Colonic mucosa (tissue), 4 donors: ENCODE measurements at regions not wholly inside any gene's neighbourhood (a gene's known extent, or its start where the extent isn't known, plus 50 kb on each side); places are given as distances from the start of the nearest gene placed in this dataset.

ENCODE experiments used
- DNase-seq: peaks from one replicate; pipeline ENCODE4 v3.0.0-alpha.2; 2020
- H3K27ac ChIP-seq: fragments of 200-600 bp; one replicate; pipeline ENCODE4 v1.8.0; 2021
- H3K27me3 ChIP-seq: fragments of 200-600 bp; one replicate; pipeline ENCODE4 v1.8.0; 2021
- H3K36me3 ChIP-seq: fragments of 200-600 bp; one replicate; pipeline ENCODE4 v1.8.0; 2021
- H3K4me1 ChIP-seq: fragments of 200-600 bp; one replicate; pipeline ENCODE4 v1.8.0; 2021; ENCODE audit warnings: mild to moderate bottlenecking
- H3K4me3 ChIP-seq: fragments of 200-600 bp; one replicate; pipeline ENCODE4 v1.8.0; 2021
- H3K9ac ChIP-seq, 2 donors: one replicate each; pipeline ENCODE4 v1.7.0; 2013; ENCODE audit warnings: control low read depth in 2 of 2, low read depth in 2 of 2, low read length in 2 of 2
- H3K9me3 ChIP-seq: fragments of 200-600 bp; one replicate; pipeline ENCODE4 v1.8.0; 2021
- intact Hi-C: fragments of 100-400 bp; cut with DNase I; formaldehyde crosslinking; loops from one replicate; pipeline ENCODE4 v1.14.1; 2022
- TF ChIP-seq, protein P1 (sequence below): fragments of 200-600 bp; IDR thresholded peaks from one replicate; pipeline ENCODE4 v1.8.0; 2022; ENCODE audit warnings: antibody characterized with exemption, mild to moderate bottlenecking
- donor health status: healthy.
- donor health status: DM: no; HTN: no; CAD: no.
- donor health status: DM: no; HTN: no; CAD: no.

- Histone ChIP-seq H3K36me3 (no peaks in the 10 kb centered on the region), H3K9me3 (no peaks in the 10 kb centered on the region), H3K4me3 (no peak overlapping the region), H3K9ac (no peak overlapping the region), H3K27me3 (no peaks in the 10 kb centered on the region), H3K4me1 (no peaks in the 10 kb centered on the region), H3K27ac (no peak overlapping the region)
- no peak for DNase-seq
- TF ChIP-seq, protein P1, sequence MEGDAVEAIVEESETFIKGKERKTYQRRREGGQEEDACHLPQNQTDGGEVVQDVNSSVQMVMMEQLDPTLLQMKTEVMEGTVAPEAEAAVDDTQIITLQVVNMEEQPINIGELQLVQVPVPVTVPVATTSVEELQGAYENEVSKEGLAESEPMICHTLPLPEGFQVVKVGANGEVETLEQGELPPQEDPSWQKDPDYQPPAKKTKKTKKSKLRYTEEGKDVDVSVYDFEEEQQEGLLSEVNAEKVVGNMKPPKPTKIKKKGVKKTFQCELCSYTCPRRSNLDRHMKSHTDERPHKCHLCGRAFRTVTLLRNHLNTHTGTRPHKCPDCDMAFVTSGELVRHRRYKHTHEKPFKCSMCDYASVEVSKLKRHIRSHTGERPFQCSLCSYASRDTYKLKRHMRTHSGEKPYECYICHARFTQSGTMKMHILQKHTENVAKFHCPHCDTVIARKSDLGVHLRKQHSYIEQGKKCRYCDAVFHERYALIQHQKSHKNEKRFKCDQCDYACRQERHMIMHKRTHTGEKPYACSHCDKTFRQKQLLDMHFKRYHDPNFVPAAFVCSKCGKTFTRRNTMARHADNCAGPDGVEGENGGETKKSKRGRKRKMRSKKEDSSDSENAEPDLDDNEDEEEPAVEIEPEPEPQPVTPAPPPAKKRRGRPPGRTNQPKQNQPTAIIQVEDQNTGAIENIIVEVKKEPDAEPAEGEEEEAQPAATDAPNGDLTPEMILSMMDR, result no peak
- intact Hi-C loops, result no loop called here
Measured at GRCh38 chr14:27536748-27537147, 938.9 kb upstream of the NOVA1 start.

DNA sequence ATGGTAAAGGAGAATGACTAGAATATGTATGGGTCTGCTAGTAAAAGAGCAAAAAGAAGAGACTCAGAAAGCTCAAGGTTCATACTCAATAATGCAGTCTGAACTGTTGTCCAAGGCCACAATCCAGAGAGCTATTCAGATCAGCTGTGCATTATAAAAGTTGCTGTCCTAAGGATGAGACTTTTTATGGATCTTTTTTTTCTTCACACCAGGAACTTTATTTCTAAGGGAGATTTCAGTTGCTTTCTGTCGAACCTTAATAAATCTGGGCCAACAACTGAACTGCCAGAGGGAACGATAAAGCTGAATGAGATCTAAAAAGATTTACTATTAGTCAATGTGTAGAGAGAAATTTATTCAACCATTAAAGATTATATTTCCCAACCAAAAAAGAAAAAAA, 948.3 kb upstream of the NOVA1 start:
- Histone ChIP-seq H3K4me1 (no peaks in the 10 kb centered on the region), H3K36me3 (no peaks in the 10 kb centered on the region), H3K9ac (no peak overlapping the region), H3K27ac (no peak overlapping the region), H3K9me3 (no peaks in the 10 kb centered on the region), H3K4me3 (no peak overlapping the region), H3K27me3 (no peaks in the 10 kb centered on the region)
- TF ChIP-seq, protein P1, result no peak
- no peak for DNase-seq
- intact Hi-C loops, result no loop called here

DNA sequence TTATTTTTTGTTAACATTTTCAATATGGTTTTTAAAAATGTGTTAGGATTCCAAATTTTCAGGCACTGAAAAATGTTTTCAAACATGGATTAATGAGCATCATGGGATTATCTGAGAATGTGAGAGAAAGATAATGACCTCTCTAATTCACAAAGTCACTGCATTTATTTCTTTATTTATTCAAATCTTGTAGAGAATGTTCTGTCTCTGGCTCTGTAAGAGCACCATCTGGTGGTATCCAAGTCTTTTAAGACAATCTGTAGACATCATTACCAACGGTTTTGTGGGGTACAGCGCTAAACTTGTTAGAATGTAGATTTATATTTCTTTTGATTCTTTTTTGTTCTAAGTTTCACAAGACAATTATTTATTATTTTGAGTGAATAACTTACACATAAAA, 956.0 kb upstream of the NOVA1 start:
- Histone ChIP-seq H3K4me3 (no peak overlapping the region), H3K36me3 (no peaks in the 10 kb centered on the region), H3K9me3 (no peaks in the 10 kb centered on the region), H3K27me3 (no peaks in the 10 kb centered on the region), H3K27ac (no peak overlapping the region), H3K4me1 (no peaks in the 10 kb centered on the region), H3K9ac (no peak overlapping the region)
- intact Hi-C loops, result no loop called here
- DNase-seq, result no peak
- TF ChIP-seq, protein P1, result no peak

DNA sequence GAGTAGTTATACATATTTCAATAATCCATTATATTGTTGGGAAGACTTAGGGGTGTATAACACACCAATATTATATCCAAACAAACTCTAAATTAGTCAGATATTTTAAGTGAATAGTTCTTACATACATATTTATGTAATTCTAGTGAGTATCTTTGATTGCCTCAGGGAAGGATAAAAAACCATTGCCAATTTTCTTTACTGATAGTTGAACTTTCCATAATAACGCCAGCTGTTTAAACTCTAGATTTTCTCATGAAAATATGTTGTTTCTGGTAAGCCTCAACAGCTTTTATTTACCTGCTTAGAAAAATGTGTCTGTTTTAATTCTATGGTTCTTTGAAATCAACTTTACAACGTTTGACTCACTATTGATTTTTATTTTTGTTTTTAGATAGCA, 959.6 kb upstream of the NOVA1 start:
- intact Hi-C loops, result no loop called here
- Histone ChIP-seq H3K4me1 (no peaks in the 10 kb centered on the region), H3K27me3 (no peaks in the 10 kb centered on the region), H3K9ac (no peak overlapping the region), H3K4me3 (no peak overlapping the region), H3K27ac (no peak overlapping the region), H3K9me3 (no peaks in the 10 kb centered on the region), H3K36me3 (no peaks in the 10 kb centered on the region)
- TF ChIP-seq, protein P1, result no peak
- no peak for DNase-seq

- intact Hi-C loops, result no loop called here
- TF ChIP-seq, protein P1, result no peak
- Histone ChIP-seq H3K9ac (no peak overlapping the region), H3K4me1 (no peaks in the 10 kb centered on the region), H3K9me3 (no peaks in the 10 kb centered on the region), H3K4me3 (no peak overlapping the region), H3K27ac (no peak overlapping the region), H3K36me3 (no peaks in the 10 kb centered on the region), H3K27me3 (no peaks in the 10 kb centered on the region)
- DNase-seq, result no peak
Measured at GRCh38 chr14:27559848-27560247, 962.0 kb upstream of the NOVA1 start.
